Common myeloid progenitor, CD34-positive (primary cell): ENCODE measurements at regions not wholly inside any gene's neighbourhood (a gene's known extent, or its start where the extent isn't known, plus 50 kb on each side); places are given as distances from the start of the nearest gene placed in this dataset.
"Not testable (repeated sequence)": the region's sequence is repeated elsewhere in the genome, so short reads cannot be mapped to it uniquely, and the experiment has no call there.

Experiments
- CTCF ChIA-PET: fragments of 350-600 bp; sonication (Branson Sonifier 250); formaldehyde crosslinking; loops from one replicate; lab custom pipeline; 2021; ENCODE audit warnings: antibody characterized with exemption; lab: Charles Lee
- POLR2A ChIA-PET: fragments of 350-600 bp; sonication (Branson Sonifier 250); formaldehyde crosslinking; loops from one replicate; lab custom pipeline; 2021; ENCODE audit warnings: antibody characterized with exemption; lab: Charles Lee
- DNase-seq, 3 donors: peaks; one replicate each; pipeline versions ENCODE4 v3.0.0 to v3.0.0-alpha.2; 2013
- H3K27ac ChIP-seq, 2 experiments: 1 replicate in 1 of 2; 2 replicates in 1 of 2; pipeline ENCODE4 v1.7.0; 2013; ENCODE audit warnings: inconsistent platforms in 2 of 2, low read length in 2 of 2, mild to moderate bottlenecking in 2 of 2, low read depth in 1 of 2, moderate library complexity in 1 of 2; ENCODE audit not compliant: severe bottlenecking in 2 of 2, insufficient read depth in 1 of 2, poor library complexity in 1 of 2
- H3K27me3 ChIP-seq, 5 experiments: replicated peaks in 2 of 5; 1 replicate in 3 of 5; 2 replicates in 2 of 5; pipeline versions ENCODE4 v1.6.1 to v1.7.0; 2013; ENCODE audit warnings: low read length in 4 of 5, mild to moderate bottlenecking in 2 of 5, moderate library complexity in 2 of 5, inconsistent platforms in 1 of 5; ENCODE audit not compliant: insufficient read depth in 5 of 5, control insufficient read depth in 4 of 5
- H3K36me3 ChIP-seq, 4 experiments: 1 replicate in 2 of 4; 2 replicates in 2 of 4; pipeline versions ENCODE4 v1.6.1 to v1.7.0; 2013; ENCODE audit warnings: low read length in 3 of 4, control low read depth in 1 of 4, mild to moderate bottlenecking in 1 of 4; ENCODE audit not compliant: control insufficient read depth in 4 of 4, insufficient read depth in 4 of 4
- H3K4me1 ChIP-seq, 4 experiments: 1 replicate in 3 of 4; 2 replicates in 1 of 4; pipeline versions ENCODE4 v1.6.1 to v1.7.1; 2013; ENCODE audit warnings: low read length in 3 of 4, mild to moderate bottlenecking in 3 of 4, control low read depth in 1 of 4, inconsistent platforms in 1 of 4, moderate library complexity in 1 of 4; ENCODE audit not compliant: control insufficient read depth in 4 of 4, insufficient read depth in 4 of 4; ENCODE audit errors: control extremely low read depth in 1 of 4
- H3K4me3 ChIP-seq, 7 experiments: 1 replicate in 4 of 7; 2 replicates in 3 of 7; pipeline versions ENCODE4 v1.5.1 to v1.7.0; 2013; ENCODE audit warnings: mild to moderate bottlenecking in 7 of 7, low read length in 6 of 7, moderate library complexity in 6 of 7, inconsistent platforms in 2 of 7, low read depth in 2 of 7, control low read depth in 1 of 7; ENCODE audit not compliant: insufficient read depth in 4 of 7, control insufficient read depth in 1 of 7; ENCODE audit errors: extremely low read depth in 1 of 7
- H3K9me3 ChIP-seq, 5 experiments: 1 replicate in 4 of 5; 2 replicates in 1 of 5; pipeline versions ENCODE4 v1.6.1 to v1.7.1; 2013; ENCODE audit warnings: low read length in 4 of 5, mild to moderate bottlenecking in 2 of 5, inconsistent platforms in 1 of 5, low read depth in 1 of 5, moderate library complexity in 1 of 5; ENCODE audit not compliant: control insufficient read depth in 4 of 5, insufficient read depth in 2 of 5; ENCODE audit errors: control extremely low read depth in 1 of 5
- WGBS: methylation state at CpG from one replicate; pipeline ENCODE4 v1.1.5; 2013; ENCODE audit not compliant: insufficient coverage; 5-methylcytosine and 5-hydroxymethylcytosine counted together

DNA sequence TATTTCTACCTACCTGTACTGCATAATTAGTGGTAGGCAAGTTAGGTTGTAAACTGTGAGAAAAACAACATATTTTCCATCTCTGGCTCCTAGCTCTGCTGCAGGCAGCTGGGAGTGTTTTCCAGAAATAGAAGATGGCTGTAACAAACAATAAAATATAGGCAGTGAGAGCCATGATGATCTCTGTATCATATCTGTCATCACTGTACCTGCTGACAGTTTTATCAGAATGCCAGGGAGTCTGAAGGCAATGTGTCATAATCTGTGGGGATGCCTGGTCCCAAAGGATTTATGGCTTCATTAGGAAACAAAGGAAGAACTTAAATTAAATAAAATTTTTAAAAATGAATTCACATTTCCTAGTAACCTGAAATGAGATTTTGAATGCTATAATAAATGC is 160.9 kb upstream of the SMIM30 start:
- H3K4me1 ChIP-seq, result no peaks in the 10 kb centered on the region
- ChIA-PET POLR2A (no interaction called here), CTCF (no interaction called here)
- no peaks in the 10 kb centered on the region for H3K36me3 ChIP-seq
- no peak for DNase-seq
- H3K9me3 ChIP-seq, result peaks cover 0 to 2% (median 0%) of the 10 kb centered on the region in 5 experiments
- no peak overlapping the region for H3K27ac ChIP-seq
- H3K27me3 ChIP-seq, result no peaks in the 10 kb centered on the region
- H3K4me3 ChIP-seq, result no peak overlapping the region

DNA sequence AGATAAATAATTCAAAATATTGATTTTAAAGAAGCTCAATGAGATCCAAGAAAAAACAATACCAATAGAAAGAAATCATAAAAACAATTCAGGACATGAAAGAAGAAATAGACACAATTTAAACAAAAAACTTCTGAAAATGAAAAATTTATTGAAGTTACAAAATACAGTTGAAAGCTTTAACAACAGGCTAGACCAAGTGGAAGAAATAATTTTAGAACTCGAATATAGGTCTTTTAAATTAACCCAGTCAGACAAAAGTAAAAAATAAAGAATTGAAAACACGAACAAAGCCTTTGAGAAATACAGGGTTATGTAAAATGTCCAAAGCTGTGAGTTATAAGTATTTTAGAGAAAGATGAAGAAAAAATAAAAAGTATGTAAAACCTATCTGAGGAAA is 152.4 kb upstream of the SMIM30 start:
- Histone ChIP-seq H3K4me1 (no peaks in the 10 kb centered on the region), H3K36me3 (no peaks in the 10 kb centered on the region), H3K27me3 (no peaks in the 10 kb centered on the region), H3K4me3 (no peak overlapping the region), H3K9me3 (peaks cover 0 to 7% (median 4%) of the 10 kb centered on the region in 5 experiments), H3K27ac (no peak overlapping the region)
- ChIA-PET POLR2A (no interaction called here), CTCF (no interaction called here)
- no peak for DNase-seq
- no CpG with 5 or more reads among the region's 2 CpGs for WGBS

DNA sequence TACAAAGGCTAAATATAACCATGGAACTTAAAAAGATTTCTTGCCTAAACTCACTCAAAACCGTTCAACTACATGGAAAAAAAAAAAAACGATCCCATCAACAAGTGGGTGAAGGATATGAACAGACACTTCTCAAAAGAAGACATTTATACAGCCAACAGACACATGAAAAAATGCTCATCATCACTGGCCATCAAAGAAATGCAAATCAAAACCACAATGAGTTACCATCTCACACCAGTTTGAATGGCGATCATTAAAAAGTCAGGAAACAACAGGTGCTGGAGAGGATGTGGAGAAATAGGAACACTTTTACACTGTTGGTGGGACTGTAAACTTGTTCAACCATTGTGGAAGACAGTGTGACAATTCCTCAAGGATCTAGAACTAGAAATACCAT is 151.2 kb upstream of the SMIM30 start:
- POLR2A ChIA-PET, result not testable (repeated sequence)
- WGBS, result no CpG with 5 or more reads among the region's 3 CpGs

DNA sequence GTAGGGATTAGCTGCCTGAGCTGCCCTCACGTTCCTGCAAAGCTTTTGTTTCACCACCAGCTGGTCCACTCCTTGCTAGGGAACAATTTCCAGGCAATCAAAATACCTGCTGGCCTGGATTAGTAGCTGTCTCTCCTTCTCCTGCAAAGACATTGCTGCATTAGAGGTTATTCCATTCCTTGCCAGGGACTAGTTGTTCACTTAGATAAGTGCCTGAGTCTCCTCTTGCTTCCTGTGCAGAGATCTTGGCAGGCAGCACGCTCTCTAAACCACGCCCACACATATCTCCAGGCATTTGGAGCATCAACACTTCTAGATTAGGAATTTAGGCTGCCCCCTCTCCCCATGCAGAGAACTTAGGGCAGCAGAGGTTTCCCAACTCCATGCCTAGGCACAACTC is 150.4 kb upstream of the SMIM30 start:
- WGBS, result 71% methylated on average over 1 of the region's 3 CpGs

More for the DNA sequence above, 151.2 kb upstream of the SMIM30 start:
- H3K9me3 ChIP-seq, H3K27ac ChIP-seq, H3K27me3 ChIP-seq, H3K36me3 ChIP-seq, DNase-seq, H3K4me3 ChIP-seq, CTCF ChIA-PET, H3K4me1 ChIP-seq: not testable (repeated sequence)

DNA sequence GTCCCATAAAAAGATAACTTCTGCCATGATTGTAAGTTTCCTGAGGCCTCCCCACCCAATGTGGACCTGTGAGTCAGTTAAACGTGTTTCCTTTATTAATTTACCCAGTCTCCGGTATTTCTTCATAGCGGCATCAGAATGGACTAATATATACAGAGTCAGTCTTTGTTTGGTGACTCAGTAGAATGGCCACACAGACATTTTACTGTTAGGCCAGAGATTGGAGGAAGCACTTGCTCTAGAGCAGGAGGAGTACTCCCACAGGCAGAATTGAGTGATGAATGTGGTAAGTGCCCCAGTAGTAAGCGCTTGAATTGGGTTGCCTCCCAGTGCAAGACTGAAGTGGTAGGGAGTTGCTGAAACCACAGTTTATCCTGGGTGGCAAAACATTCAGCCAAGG is 149.5 kb upstream of the SMIM30 start:
- CTCF ChIA-PET, result no interaction called here

More for the DNA sequence above, 150.4 kb upstream of the SMIM30 start:
- Histone ChIP-seq H3K4me3 (no peak overlapping the region), H3K27ac (no peak overlapping the region), H3K36me3 (no peaks in the 10 kb centered on the region), H3K27me3 (no peaks in the 10 kb centered on the region), H3K9me3 (peaks cover 0 to 5% (median 4%) of the 10 kb centered on the region in 5 experiments), H3K4me1 (no peaks in the 10 kb centered on the region)
- POLR2A ChIA-PET, result no interaction called here
- CTCF ChIA-PET, result no interaction called here
- no peak for DNase-seq

DNA sequence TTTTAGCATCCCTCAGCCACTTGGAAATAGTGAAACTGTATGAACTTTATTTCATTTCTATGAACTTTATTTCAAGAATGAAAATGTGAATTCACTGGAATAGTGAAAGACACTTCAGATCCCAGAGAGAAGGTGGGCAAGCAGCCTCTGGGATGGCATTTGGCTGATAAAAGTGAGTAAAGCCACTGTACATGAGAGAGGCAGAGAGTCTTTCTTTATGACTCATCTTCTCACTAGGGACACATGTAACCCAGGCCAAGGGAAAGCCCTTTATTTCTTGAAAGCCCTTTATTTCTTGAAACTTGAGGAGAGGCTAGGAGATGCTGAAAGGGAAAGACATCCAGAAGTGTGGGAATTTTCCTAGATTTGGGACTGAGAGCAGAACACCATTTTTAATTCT is 148.9 kb upstream of the SMIM30 start:
- POLR2A ChIA-PET, result no interaction called here
- H3K36me3 ChIP-seq, result no peaks in the 10 kb centered on the region
- H3K27me3 ChIP-seq, result no peaks in the 10 kb centered on the region

More for the DNA sequence above, 149.5 kb upstream of the SMIM30 start:
- H3K4me1 ChIP-seq, result no peaks in the 10 kb centered on the region
- WGBS, result 88% methylated on average over 3 of the region's 4 CpGs
- no peak for DNase-seq
- H3K36me3 ChIP-seq, result no peaks in the 10 kb centered on the region
- POLR2A ChIA-PET, result no interaction called here
- H3K27me3 ChIP-seq, result no peaks in the 10 kb centered on the region
- H3K27ac ChIP-seq, result no peak overlapping the region
- peaks cover 0 to 5% (median 4%) of the 10 kb centered on the region in 5 experiments for H3K9me3 ChIP-seq
- no peak overlapping the region for H3K4me3 ChIP-seq

DNA sequence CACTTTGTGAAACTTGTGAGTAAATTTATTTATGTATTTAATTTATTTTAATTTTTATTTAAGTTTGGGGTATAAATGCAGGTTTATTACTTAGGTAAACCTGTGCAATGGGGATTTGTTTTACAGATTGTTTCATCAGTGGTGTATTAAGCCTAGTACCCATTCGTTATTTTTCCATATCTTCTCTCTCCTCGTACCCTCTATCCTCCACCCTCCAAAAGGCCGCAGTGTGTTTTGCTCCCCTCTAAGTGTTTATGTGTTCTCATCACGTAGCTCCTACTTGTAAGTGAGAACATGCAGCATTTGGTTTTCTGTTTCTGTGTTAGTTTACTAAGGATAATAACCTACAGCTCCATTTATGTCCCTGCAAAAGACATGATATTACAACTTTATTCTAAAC is 145.4 kb upstream of the SMIM30 start:
- Histone ChIP-seq H3K4me1 (no peaks in the 10 kb centered on the region), H3K36me3 (no peaks in the 10 kb centered on the region), H3K4me3 (no peak overlapping the region), H3K9me3 (peaks cover 0 to 5% (median 0%) of the 10 kb centered on the region in 5 experiments), H3K27ac (no peak overlapping the region), H3K27me3 (no peaks in the 10 kb centered on the region)
- POLR2A ChIA-PET, result no interaction called here
- WGBS, result no CpG with 5 or more reads among the region's 4 CpGs
- DNase-seq, result no peak
- CTCF ChIA-PET, result interaction anchor here (0.7 kb wide), 1 partner anchor 10 kb away, joined by 3 read pairs; no protein-coding TSS in a partner anchor

More for the DNA sequence above, 148.9 kb upstream of the SMIM30 start:
- Histone ChIP-seq H3K4me3 (no peak overlapping the region), H3K4me1 (no peaks in the 10 kb centered on the region), H3K9me3 (peaks cover 0 to 5% (median 4%) of the 10 kb centered on the region in 5 experiments), H3K27ac (no peak overlapping the region)
- DNase-seq, result no peak
- CTCF ChIA-PET, result no interaction called here
